Trophoblast cell (in vitro differentiated cells and primary cell): ENCODE measurements at regions not wholly inside any gene's neighbourhood (a gene's known extent, or its start where the extent isn't known, plus 50 kb on each side); places are given as distances from the start of the nearest gene placed in this dataset.
A peak's percentile ranks its signal among the peaks of the same experiment; 100 is the strongest.

Experiments
- DNase-seq, 2 donors: peaks; one replicate each; pipeline ENCODE4 v3.0.0-alpha.2; 2016
- H2AFZ ChIP-seq: 2 replicates; pipeline ENCODE4 v1.6.1; 2013; ENCODE audit warnings: low read length, moderate library complexity, mild to moderate bottlenecking; ENCODE audit not compliant: insufficient read depth, poor library complexity
- H2AK5ac ChIP-seq: 2 replicates; pipeline ENCODE4 v1.6.1; 2013; ENCODE audit warnings: mild to moderate bottlenecking, low read length
- H2BK120ac ChIP-seq: 2 replicates; pipeline ENCODE4 v1.6.1; 2013; ENCODE audit warnings: low read length, mild to moderate bottlenecking, moderate library complexity; ENCODE audit not compliant: insufficient read depth, poor library complexity
- H2BK12ac ChIP-seq: 2 replicates; pipeline ENCODE4 v1.6.1; 2013; ENCODE audit warnings: mild to moderate bottlenecking, low read length, moderate library complexity
- H2BK5ac ChIP-seq: 2 replicates; pipeline ENCODE4 v1.6.1; 2013; ENCODE audit warnings: low read length, low read depth, moderate library complexity, mild to moderate bottlenecking; ENCODE audit not compliant: poor library complexity
- H3K14ac ChIP-seq: 2 replicates; pipeline ENCODE4 v1.6.1; 2013; ENCODE audit warnings: mild to moderate bottlenecking, low read length
- H3K18ac ChIP-seq: 2 replicates; pipeline ENCODE4 v1.6.1; 2013; ENCODE audit warnings: mild to moderate bottlenecking, low read length
- H3K23ac ChIP-seq: 2 replicates; pipeline ENCODE4 v1.6.1; 2013; ENCODE audit warnings: low read length
- H3K27ac ChIP-seq: 2 replicates; pipeline ENCODE4 v1.5.1; 2013; ENCODE audit warnings: low read depth, mild to moderate bottlenecking, inconsistent platforms, low read length, moderate library complexity
- H3K27me3 ChIP-seq: 2 replicates; pipeline ENCODE4 v1.6.1; 2013; ENCODE audit warnings: inconsistent platforms, mild to moderate bottlenecking, low read length, moderate library complexity; ENCODE audit not compliant: insufficient read depth
- H3K36me3 ChIP-seq, 2 experiments: 1 replicate in 1 of 2; 2 replicates in 1 of 2; pipeline ENCODE4 v1.6.1; 2013; ENCODE audit warnings: low read length in 2 of 2, mild to moderate bottlenecking in 2 of 2, moderate library complexity in 1 of 2; ENCODE audit not compliant: insufficient read depth in 2 of 2, control insufficient read depth in 1 of 2
- H3K4ac ChIP-seq: 2 replicates; pipeline ENCODE4 v1.6.1; 2013; ENCODE audit warnings: low read depth, mild to moderate bottlenecking, low read length, moderate library complexity
- H3K4me1 ChIP-seq, 2 experiments: 1 replicate in 1 of 2; 2 replicates in 1 of 2; pipeline ENCODE4 v1.6.1; 2013; ENCODE audit warnings: low read length in 2 of 2, mild to moderate bottlenecking in 2 of 2, moderate library complexity in 1 of 2; ENCODE audit not compliant: insufficient read depth in 2 of 2, control insufficient read depth in 1 of 2
- H3K4me2 ChIP-seq: 2 replicates; pipeline ENCODE4 v1.6.1; 2013; ENCODE audit warnings: inconsistent platforms, mild to moderate bottlenecking, low read length, moderate library complexity
- H3K4me3 ChIP-seq: 2 replicates; pipeline ENCODE4 v1.5.1; 2013; ENCODE audit warnings: mild to moderate bottlenecking, low read depth, low read length, inconsistent platforms
- H3K79me1 ChIP-seq: one replicate; pipeline ENCODE4 v1.6.1; 2013; ENCODE audit warnings: low read length
- H3K79me2 ChIP-seq: 2 replicates; pipeline ENCODE4 v1.6.1; 2013; ENCODE audit warnings: low read length, mild to moderate bottlenecking; ENCODE audit not compliant: control insufficient read depth, insufficient read depth, poor library complexity
- H3K9ac ChIP-seq: 2 replicates; pipeline ENCODE4 v1.6.1; 2013; ENCODE audit warnings: mild to moderate bottlenecking, low read length
- H3K9me3 ChIP-seq: 2 replicates; pipeline ENCODE4 v1.6.1; 2013; ENCODE audit warnings: low read depth, mild to moderate bottlenecking, control low read depth, inconsistent platforms, low read length; ENCODE audit not compliant: insufficient read depth
- H4K12ac ChIP-seq: 2 replicates; pipeline ENCODE4 v1.6.1; 2013; ENCODE audit warnings: low read depth, mild to moderate bottlenecking, low read length, moderate library complexity
- H4K8ac ChIP-seq: 2 replicates; pipeline ENCODE4 v1.6.1; 2013; ENCODE audit warnings: low read depth, mild to moderate bottlenecking, low read length, moderate library complexity
- H4K91ac ChIP-seq: one replicate; pipeline ENCODE4 v1.6.1; 2013; ENCODE audit warnings: low read depth, mild to moderate bottlenecking, low read length, moderate library complexity
- WGBS: extraction: QIAGEN DNeasy Blood & Tissue Kit; methylation state at CpG from one replicate; pipeline ENCODE4 v1.1.7; 2013; ENCODE audit warnings: missing lambda C conversion rate; ENCODE audit not compliant: insufficient read length, insufficient coverage; ENCODE audit errors: extremely low coverage; 5-methylcytosine and 5-hydroxymethylcytosine counted together

DNA sequence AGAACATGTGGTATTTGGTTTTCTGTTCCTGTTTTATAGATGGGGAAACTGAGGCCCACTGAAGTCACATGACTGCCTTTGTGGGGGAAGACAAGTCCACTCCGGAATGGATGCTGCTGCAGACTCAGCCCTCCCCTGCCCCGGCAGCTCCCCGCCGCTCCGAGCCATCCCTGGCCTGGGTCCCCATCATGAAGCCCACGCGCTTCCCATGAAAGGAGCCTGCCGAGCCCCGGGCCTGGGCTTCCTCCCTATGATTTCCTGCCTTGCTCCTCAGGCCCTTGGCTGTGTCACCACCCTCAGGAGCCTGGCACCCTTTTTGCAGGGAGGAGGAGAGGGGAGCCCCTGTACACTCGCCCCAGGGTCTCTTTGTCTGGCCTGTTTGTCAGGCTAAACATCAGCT, 125.3 kb upstream of the FOXF1 start:
- Histone ChIP-seq H3K79me1 (no peaks in the 10 kb centered on the region), H4K91ac (no peak overlapping the region), H2BK120ac (no peak overlapping the region), H3K4me1 (no peaks in the 10 kb centered on the region), H3K27ac (no peak overlapping the region), H2AFZ (no peak overlapping the region), H3K9ac (no peak overlapping the region), H3K79me2 (no peaks in the 10 kb centered on the region), H3K27me3 (no peaks in the 10 kb centered on the region), H3K14ac (no peak overlapping the region), H3K18ac (no peak overlapping the region), H3K36me3 (no peaks in the 10 kb centered on the region), H2AK5ac (no peak overlapping the region), H2BK12ac (no peak overlapping the region), H2BK5ac (no peak overlapping the region), H3K4me3 (no peak overlapping the region), H3K4ac (no peak overlapping the region), H4K8ac (no peak overlapping the region), H3K9me3 (peaks cover 3% of the 10 kb centered on the region), H4K12ac (no peak overlapping the region), H3K23ac (no peak overlapping the region), H3K4me2 (no peak overlapping the region)
- no CpG with 5 or more reads among the region's 10 CpGs for WGBS
- DNase-seq: no peak

DNA sequence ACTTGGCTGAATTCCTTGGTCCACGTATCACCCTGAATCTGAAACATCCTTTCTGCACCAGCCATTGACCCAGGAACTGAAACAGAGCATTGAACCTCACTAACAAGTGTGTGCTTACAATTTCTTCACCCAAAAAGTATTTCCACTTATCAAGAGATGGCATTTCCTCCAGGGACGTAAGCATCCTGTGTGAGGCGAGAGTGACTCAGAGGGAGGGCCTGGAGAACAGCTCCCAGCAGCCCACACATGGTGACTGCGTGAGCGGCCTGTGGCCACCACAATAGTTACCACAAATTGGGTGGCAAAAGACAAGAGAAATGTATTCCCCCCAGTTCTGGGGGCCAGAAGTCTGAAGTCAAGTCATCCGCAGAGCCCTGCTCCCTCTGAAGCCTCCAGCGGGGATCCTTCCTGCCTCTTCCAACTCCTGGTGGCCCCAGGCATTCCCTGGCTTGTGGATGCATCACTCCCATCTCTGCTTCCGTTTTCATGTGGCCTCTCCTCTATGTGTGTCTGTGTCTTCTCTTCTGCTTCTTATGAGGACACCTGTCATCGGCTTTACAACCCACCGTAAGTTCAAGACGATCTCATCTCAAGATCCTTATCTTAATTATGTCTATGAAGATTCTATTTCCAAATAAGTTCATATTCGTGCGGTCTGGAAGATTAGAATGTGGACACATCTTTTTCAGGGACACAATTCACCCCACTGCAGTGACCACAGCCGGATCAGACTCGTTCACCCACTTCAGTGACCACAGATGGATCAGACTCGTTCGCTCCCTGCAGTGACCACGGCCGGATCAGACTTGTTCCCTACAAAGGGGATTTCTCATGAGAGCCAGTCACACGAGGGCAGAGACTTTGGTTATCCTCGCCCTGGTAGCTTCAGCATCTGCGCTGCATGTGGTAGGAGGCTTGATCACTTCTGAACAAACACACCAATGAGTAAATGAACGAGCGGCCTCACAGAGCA, 122.6 kb upstream of the FOXF1 start:
- Histone ChIP-seq H4K12ac (no peak overlapping the region), H3K4me2 (no peak overlapping the region), H2AFZ (no peak overlapping the region), H2BK120ac (no peak overlapping the region), H3K4me3 (no peak overlapping the region), H3K4ac (no peak overlapping the region), H3K36me3 (no peaks in the 10 kb centered on the region), H3K27me3 (no peaks in the 10 kb centered on the region), H3K18ac (no peak overlapping the region), H2AK5ac (no peak overlapping the region), H3K9ac (no peak overlapping the region), H3K79me1 (no peaks in the 10 kb centered on the region), H3K79me2 (no peaks in the 10 kb centered on the region), H3K4me1 (no peaks in the 10 kb centered on the region), H3K23ac (no peak overlapping the region), H3K9me3 (peaks cover 3% of the 10 kb centered on the region), H2BK5ac (no peak overlapping the region), H3K14ac (no peak overlapping the region), H4K8ac (no peak overlapping the region), H3K27ac (no peak overlapping the region), H2BK12ac (no peak overlapping the region), H4K91ac (no peak overlapping the region)
- DNase-seq: peak in 1 of 2 donors; percentile 5
- no CpG with 5 or more reads among the region's 24 CpGs for WGBS

DNA sequence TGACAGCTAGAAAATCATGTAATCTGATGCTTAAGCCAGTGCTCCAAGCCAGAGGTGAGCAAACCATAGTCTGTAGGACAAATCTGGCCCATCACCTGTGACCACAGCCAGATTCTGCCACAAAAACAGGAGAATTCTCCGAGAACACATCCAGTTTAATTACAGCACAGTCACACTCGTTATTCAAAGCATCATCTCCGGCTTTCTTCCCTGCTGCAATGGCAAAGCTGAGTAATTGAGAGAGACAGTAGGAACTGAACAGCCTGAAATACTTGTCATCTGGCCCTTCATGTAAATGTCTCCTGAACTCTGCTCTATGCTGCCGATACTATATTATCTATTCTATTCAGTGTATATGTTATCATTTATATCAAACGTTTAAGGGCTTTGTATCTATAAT, 121.4 kb upstream of the FOXF1 start:
- no peaks in the 10 kb centered on the region for H3K4me1 ChIP-seq
- H3K14ac ChIP-seq: no peak overlapping the region
- no peak overlapping the region for H2BK5ac ChIP-seq
- no peak overlapping the region for H3K4ac ChIP-seq
- no peak overlapping the region for H4K8ac ChIP-seq
- no peak overlapping the region for H3K23ac ChIP-seq
- no peaks in the 10 kb centered on the region for H3K9me3 ChIP-seq
- no peak overlapping the region for H2AFZ ChIP-seq
- no peaks in the 10 kb centered on the region for H3K79me2 ChIP-seq
- no peaks in the 10 kb centered on the region for H3K27me3 ChIP-seq
- H4K12ac ChIP-seq: no peak overlapping the region
- no peak overlapping the region for H3K4me2 ChIP-seq
- H3K27ac ChIP-seq: no peak overlapping the region
- H3K18ac ChIP-seq: no peak overlapping the region
- no CpG with 5 or more reads among the region's 5 CpGs for WGBS
- H3K79me1 ChIP-seq: no peaks in the 10 kb centered on the region
- no peak overlapping the region for H2BK120ac ChIP-seq
- no peak overlapping the region for H2BK12ac ChIP-seq
- H3K4me3 ChIP-seq: no peak overlapping the region
- H3K9ac ChIP-seq: no peak overlapping the region
- H3K36me3 ChIP-seq: no peaks in the 10 kb centered on the region
- no peak overlapping the region for H2AK5ac ChIP-seq
- H4K91ac ChIP-seq: no peak overlapping the region
- DNase-seq: no peak

DNA sequence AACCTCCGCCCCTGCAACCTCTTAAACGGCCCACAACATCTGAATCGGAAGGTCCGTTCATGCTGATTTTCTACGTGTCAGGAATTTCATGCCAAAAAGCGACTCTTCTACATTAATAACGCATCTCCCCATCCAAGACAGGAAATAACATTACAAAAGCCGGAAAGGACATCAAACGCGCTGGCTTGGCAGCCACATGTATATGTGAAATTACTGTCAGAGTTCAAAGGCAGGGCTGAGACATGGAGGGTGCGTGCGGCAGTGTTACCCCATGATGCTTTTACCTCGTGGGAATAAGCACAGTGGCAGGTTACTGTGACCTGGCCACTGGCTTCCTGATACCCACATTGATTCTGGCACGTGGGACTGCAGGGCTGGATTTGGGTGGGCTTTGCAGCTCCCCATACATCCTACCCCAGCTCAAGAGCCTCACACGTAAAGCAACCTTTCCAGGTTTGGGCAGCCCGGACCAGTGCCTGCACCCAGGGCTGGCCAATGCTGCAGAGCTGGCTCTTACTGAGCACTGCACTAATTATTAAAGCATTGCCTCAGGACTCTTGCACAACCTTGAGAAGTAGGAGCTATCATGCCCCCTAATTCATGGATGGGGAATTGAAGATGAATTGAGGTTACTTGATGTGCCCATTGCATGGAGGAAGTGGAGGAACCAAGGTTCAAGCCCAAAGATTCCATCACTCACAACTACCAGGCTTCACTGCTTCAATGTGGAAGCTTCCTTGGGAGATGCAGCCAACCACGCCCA, 120.6 kb upstream of the FOXF1 start:
- no peak overlapping the region for H3K4me3 ChIP-seq
- H3K36me3 ChIP-seq: no peaks in the 10 kb centered on the region
- H3K79me2 ChIP-seq: no peaks in the 10 kb centered on the region
- H3K9ac ChIP-seq: no peak overlapping the region
- no peak overlapping the region for H3K4me2 ChIP-seq
- H2AK5ac ChIP-seq: no peak overlapping the region
- no peaks in the 10 kb centered on the region for H3K79me1 ChIP-seq
- no CpG with 5 or more reads among the region's 17 CpGs for WGBS
- no peak overlapping the region for H4K91ac ChIP-seq
- no peak overlapping the region for H2BK12ac ChIP-seq
- no peaks in the 10 kb centered on the region for H3K27me3 ChIP-seq
- no peak for DNase-seq
- no peak overlapping the region for H3K23ac ChIP-seq
- no peak overlapping the region for H2BK5ac ChIP-seq
- H4K8ac ChIP-seq: no peak overlapping the region
- no peak overlapping the region for H4K12ac ChIP-seq
- no peak overlapping the region for H3K27ac ChIP-seq
- no peak overlapping the region for H2AFZ ChIP-seq
- no peak overlapping the region for H3K18ac ChIP-seq
- no peaks in the 10 kb centered on the region for H3K4me1 ChIP-seq
- H3K9me3 ChIP-seq: no peaks in the 10 kb centered on the region
- no peak overlapping the region for H2BK120ac ChIP-seq
- no peak overlapping the region for H3K14ac ChIP-seq
- no peak overlapping the region for H3K4ac ChIP-seq
